HepG2 (cell line): ENCODE measurements at regions not wholly inside any gene's neighbourhood (a gene's known extent, or its start where the extent isn't known, plus 50 kb on each side); places are given as distances from the start of the nearest gene placed in this dataset.

ENCODE experiments used
- ATF7 ChIP-seq, 2 experiments: fragments of 450-650 bp in 1 of 2; sonication (generic) in 1 of 2; formaldehyde crosslinking in 1 of 2; IDR thresholded peaks; 2 replicates each; pipeline versions ENCODE4 v1.4.0 to v1.6.1; 2016 to 2020; ENCODE audit warnings: antibody characterized with exemption in 1 of 2, mild to moderate bottlenecking in 1 of 2, missing genetic modification reagents in 1 of 2
- CREB1 ChIP-seq, 2 experiments: fragments of 450-650 bp in 1 of 2; IDR thresholded peaks; 2 replicates each; pipeline ENCODE4 v1.6.1; 2016 to 2017; ENCODE audit warnings: control low read depth in 1 of 2, mild to moderate bottlenecking in 1 of 2, missing compliant biosample characterization in 1 of 2, missing genetic modification characterization in 1 of 2
- KAT7 ChIP-seq: IDR thresholded peaks from 2 replicates; pipeline ENCODE4 v1.6.1; 2018; ENCODE audit warnings: borderline replicate concordance, missing compliant biosample characterization
- MIER3 ChIP-seq: IDR thresholded peaks from 2 replicates; pipeline ENCODE4 v1.6.1; 2016; ENCODE audit warnings: missing compliant biosample characterization, borderline replicate concordance
- NFRKB ChIP-seq: fragments of 450-650 bp; IDR thresholded peaks from 2 replicates; pipeline ENCODE4 v1.6.1; 2017
- PBX2 ChIP-seq: IDR thresholded peaks from 2 replicates; pipeline ENCODE4 v1.6.1; 2016; ENCODE audit warnings: control low read depth
- REPIN1 ChIP-seq: sonication (generic); formaldehyde crosslinking; IDR thresholded peaks from 2 replicates; pipeline ENCODE4 v1.8.0; 2022; ENCODE audit warnings: missing genetic modification reagents, low read depth, mild to moderate bottlenecking, borderline replicate concordance
- ZBTB49 ChIP-seq: sonication (generic); formaldehyde crosslinking; IDR thresholded peaks from 2 replicates; pipeline ENCODE4 v1.4.0; 2020; ENCODE audit warnings: missing genetic modification reagents, borderline replicate concordance
- ZNF142 ChIP-seq: sonication (generic); formaldehyde crosslinking; IDR thresholded peaks from 2 replicates; pipeline ENCODE4 v1.4.0; 2020; ENCODE audit warnings: missing genetic modification reagents
- ZNF512 ChIP-seq: sonication (generic); formaldehyde crosslinking; IDR thresholded peaks from 2 replicates; pipeline ENCODE4 v1.4.0; 2020; ENCODE audit warnings: mild to moderate bottlenecking, missing genetic modification reagents
- ZNF704 ChIP-seq: sonication (generic); formaldehyde crosslinking; IDR thresholded peaks from 2 replicates; pipeline ENCODE4 v1.8.1; 2023; ENCODE audit warnings: mild to moderate bottlenecking, inconsistent platforms, moderate library complexity, missing genetic modification reagents, borderline replicate concordance

GRCh38 chrX:40996886-40997530, 88.2 kb upstream of the USP9X start (continued):
- no peak for TF ChIP-seq KAT7 (CRISPR knock-in tag)
- no peak for TF ChIP-seq ZBTB49 (CRISPR knock-in tag)
- TF ChIP-seq ATF7 (IDR thresholded peaks at IDR 0.05), result no peak
- TF ChIP-seq ATF7 (CRISPR knock-in tag; IDR thresholded peaks at IDR 0.05), result no peak
- no peak for TF ChIP-seq CREB1 (IDR thresholded peaks at IDR 0.05)
- 0 out of 2 replicates have a peak, but pooled peaks have one; percentile 28 for TF ChIP-seq CREB1 (CRISPR knock-in tag; IDR thresholded peaks at IDR 0.05)
- TF ChIP-seq ZNF142 (CRISPR knock-in tag), result no peak
- no peak for TF ChIP-seq NFRKB
- no peak for TF ChIP-seq PBX2 (CRISPR knock-in tag)
- no peak for TF ChIP-seq MIER3 (CRISPR knock-in tag)
- TF ChIP-seq ZNF704 (CRISPR knock-in tag), result no peak
- no peak for TF ChIP-seq REPIN1 (CRISPR knock-in tag)
- TF ChIP-seq ZNF512, result no peak
